Neural cell (in vitro differentiated cells): ENCODE measurements at regions not wholly inside any gene's neighbourhood (a gene's known extent, or its start where the extent isn't known, plus 50 kb on each side); places are given as distances from the start of the nearest gene placed in this dataset.
A peak's percentile ranks its signal among the peaks of the same experiment; 100 is the strongest.

Experiments
- H2AFZ ChIP-seq: fragments of 200-600, 300-800 bp; sonication (generic), shearing (Covaris generic); 2 replicates; pipeline ENCODE4 v1.6.0; 2014; ENCODE audit warnings: low read depth, mild to moderate bottlenecking, antibody characterized with exemption, low read length, moderate library complexity
- H3F3A ChIP-seq: fragments of 200-600 bp; shearing (Covaris generic); 2 replicates; pipeline ENCODE4 v1.6.1; 2016; ENCODE audit warnings: mild to moderate bottlenecking, moderate library complexity, mixed read lengths, antibody characterized with exemption, low read length; ENCODE audit not compliant: insufficient read depth, poor library complexity, severe bottlenecking
- H3K27ac ChIP-seq: fragments of 200-600, 300-800 bp; sonication (generic), shearing (Covaris generic); 2 replicates; pipeline ENCODE4 v1.5.1; 2014; ENCODE audit warnings: mild to moderate bottlenecking, low read length, moderate library complexity
- H3K27me3 ChIP-seq: fragments of 300-800, 200-600 bp; sonication (generic), shearing (Covaris generic); 2 replicates; pipeline ENCODE4 v1.6.0; 2014; ENCODE audit warnings: mild to moderate bottlenecking, low read depth, low read length, moderate library complexity; ENCODE audit not compliant: insufficient read depth
- H3K36me3 ChIP-seq: fragments of 300-800, 200-600 bp; sonication (generic), shearing (Covaris generic); 2 replicates; pipeline ENCODE4 v1.5.1; 2014; ENCODE audit warnings: mild to moderate bottlenecking, antibody characterized with exemption, low read length, moderate library complexity; ENCODE audit not compliant: insufficient read depth
- H3K4me2 ChIP-seq: fragments of 300-800, 200-600 bp; sonication (generic), shearing (Covaris generic); 2 replicates; pipeline ENCODE4 v1.6.0; 2014; ENCODE audit warnings: mild to moderate bottlenecking, low read length
- H3K4me3 ChIP-seq: fragments of 300-800, 200-600 bp; sonication (generic), shearing (Covaris generic); 2 replicates; pipeline ENCODE4 v1.5.1; 2014; ENCODE audit warnings: mild to moderate bottlenecking, low read length, moderate library complexity
- H3K79me2 ChIP-seq: fragments of 200-600 bp; shearing (Covaris generic); replicated peaks from 2 replicates; pipeline ENCODE4 v1.6.0; 2014; ENCODE audit warnings: mild to moderate bottlenecking, low read length, moderate library complexity; ENCODE audit not compliant: insufficient read depth
- H3K9ac ChIP-seq: fragments of 300-800, 200-600 bp; sonication (generic), shearing (Covaris generic); 2 replicates; pipeline ENCODE4 v1.6.1; 2016; ENCODE audit warnings: mild to moderate bottlenecking, low read length, mixed read lengths
- H3K9me2 ChIP-seq: fragments of 200-600 bp; shearing (Covaris generic); 2 replicates; pipeline ENCODE4 v1.6.1; 2016; ENCODE audit warnings: mild to moderate bottlenecking, low read length, mixed read lengths; ENCODE audit not compliant: insufficient read depth
- H3K9me3 ChIP-seq: fragments of 200-600, 300-800 bp; sonication (generic), shearing (Covaris generic); 2 replicates; pipeline ENCODE4 v1.6.1; 2016; ENCODE audit warnings: mild to moderate bottlenecking, mixed run types, low read length, moderate library complexity, mixed read lengths
- H4K20me1 ChIP-seq: fragments of 200-600 bp; shearing (Covaris generic); 2 replicates; pipeline ENCODE4 v1.6.1; 2016; ENCODE audit warnings: mild to moderate bottlenecking, mixed run types; ENCODE audit not compliant: insufficient read depth
- EP300 ChIP-seq: fragments of 450-650 bp; conservative IDR thresholded peaks from 2 replicates; pipeline ENCODE4 v1.6.1; 2014; ENCODE audit warnings: antibody characterized with exemption, mild to moderate bottlenecking, moderate library complexity; ENCODE audit not compliant: poor library complexity, severe bottlenecking
- EZH2 ChIP-seq: fragments of 200-600, 300-800 bp; shearing (Covaris generic), sonication (generic); IDR thresholded peaks from 2 replicates; pipeline ENCODE4 v1.6.1; 2014; ENCODE audit warnings: antibody characterized with exemption, low read length, borderline replicate concordance, mild to moderate bottlenecking; ENCODE audit not compliant: insufficient read depth, poor library complexity, severe bottlenecking
- MXI1 ChIP-seq: fragments of 450-650 bp; conservative IDR thresholded peaks from 2 replicates; pipeline ENCODE4 v1.6.1; 2014; ENCODE audit warnings: antibody characterized with exemption, mild to moderate bottlenecking; ENCODE audit not compliant: poor library complexity, severe bottlenecking
- POLR2AphosphoS5 ChIP-seq: IDR thresholded peaks from 2 replicates; pipeline ENCODE4 v1.6.1; 2012
- RAD21 ChIP-seq: fragments of 450-650 bp; conservative IDR thresholded peaks from 2 replicates; pipeline ENCODE4 v1.6.1; 2014; ENCODE audit warnings: antibody characterized with exemption, mild to moderate bottlenecking, moderate library complexity
- SMC3 ChIP-seq: fragments of 450-650 bp; conservative IDR thresholded peaks from 2 replicates; pipeline ENCODE4 v1.6.1; 2014; ENCODE audit warnings: antibody characterized with exemption, mild to moderate bottlenecking, moderate library complexity; ENCODE audit not compliant: poor library complexity
- TAF1 ChIP-seq: IDR thresholded peaks from 2 replicates; pipeline ENCODE4 v1.6.1; 2012; ENCODE audit warnings: low read depth
- TF ChIP-seq, protein P1 (sequence below): fragments of 450-650 bp; IDR thresholded peaks from 2 replicates; pipeline ENCODE4 v1.5.1; 2014; ENCODE audit warnings: antibody characterized with exemption, mild to moderate bottlenecking, moderate library complexity; ENCODE audit not compliant: poor library complexity, severe bottlenecking
- TF ChIP-seq, protein P2 (sequence below): IDR thresholded peaks from 2 replicates; pipeline ENCODE4 v1.6.1; 2012; ENCODE audit warnings: borderline replicate concordance

DNA sequence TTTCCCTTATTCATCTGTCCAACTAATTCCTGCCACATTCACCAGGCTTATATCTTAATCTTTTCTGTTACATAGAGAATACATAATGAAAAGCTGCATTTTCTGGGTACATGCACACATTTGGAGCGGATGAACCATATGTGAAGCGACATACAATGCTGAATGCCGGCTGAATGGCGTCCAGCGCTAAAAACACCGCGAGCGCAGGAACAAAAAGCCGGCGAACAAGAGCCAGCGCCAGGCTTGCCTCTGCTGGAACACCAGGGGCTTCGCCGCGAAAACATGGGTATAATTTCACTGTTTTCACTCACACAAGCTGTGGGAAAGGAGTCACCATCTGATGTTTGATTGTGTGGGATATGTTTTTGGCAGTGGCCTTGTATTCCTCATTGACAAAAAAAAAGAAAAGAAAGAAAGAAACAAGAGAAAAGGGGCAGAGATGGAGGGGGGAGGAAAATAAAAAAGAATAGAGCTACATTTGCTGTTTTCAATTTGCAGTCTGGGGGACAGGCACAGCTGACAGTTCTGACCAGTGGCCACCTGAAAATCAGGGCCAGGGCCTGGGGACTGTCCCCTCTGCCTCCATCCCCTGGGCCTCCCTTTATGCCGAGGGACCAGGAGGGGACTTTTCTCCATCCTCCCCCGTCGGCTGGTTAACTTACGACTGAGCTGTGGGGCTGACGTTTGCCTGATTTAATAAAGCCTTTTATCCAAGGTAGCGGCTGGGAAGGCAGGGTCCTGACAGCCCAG lies 70.2 kb upstream of the OLIG2 start:
- no peaks in the 10 kb centered on the region for H3K9me2 ChIP-seq

DNA sequence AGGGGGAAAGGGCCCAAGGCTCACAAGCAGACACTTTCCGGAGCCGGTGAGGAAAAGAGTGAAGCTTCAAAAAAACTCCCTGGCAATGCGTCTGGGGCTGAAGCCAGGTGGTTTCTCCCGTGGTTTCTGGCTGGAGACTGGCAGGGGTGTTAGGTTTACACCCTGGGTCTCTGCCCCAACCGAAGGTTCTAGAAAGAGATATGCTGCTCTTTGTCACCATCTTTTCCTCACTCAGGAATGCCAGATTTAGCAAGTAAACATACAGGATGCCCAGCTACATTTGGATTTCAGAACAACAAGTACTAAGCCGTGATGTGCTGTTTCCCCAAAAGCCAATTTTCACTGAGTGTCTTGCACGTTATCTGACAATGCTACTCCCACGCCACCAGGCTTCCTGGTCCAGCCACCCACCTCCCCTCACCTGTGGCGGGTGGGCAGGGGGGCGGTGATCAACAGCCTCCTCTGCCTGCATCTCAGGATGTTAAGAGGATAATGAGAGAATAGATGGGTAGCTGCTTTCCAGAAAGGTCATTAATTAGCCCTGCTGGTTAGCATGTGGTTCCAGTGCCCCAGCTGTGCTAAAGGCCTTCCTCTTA lies 69.6 kb upstream of the OLIG2 start:
- no peak overlapping the region for H2AFZ ChIP-seq
- H3K27ac ChIP-seq: no peak overlapping the region
- no peaks in the 10 kb centered on the region for H3K9me2 ChIP-seq
- H3K9me3 ChIP-seq: no peaks in the 10 kb centered on the region
- no peak overlapping the region for H3K4me2 ChIP-seq
- no peak for TF ChIP-seq TAF1
- TF ChIP-seq, protein P1, sequence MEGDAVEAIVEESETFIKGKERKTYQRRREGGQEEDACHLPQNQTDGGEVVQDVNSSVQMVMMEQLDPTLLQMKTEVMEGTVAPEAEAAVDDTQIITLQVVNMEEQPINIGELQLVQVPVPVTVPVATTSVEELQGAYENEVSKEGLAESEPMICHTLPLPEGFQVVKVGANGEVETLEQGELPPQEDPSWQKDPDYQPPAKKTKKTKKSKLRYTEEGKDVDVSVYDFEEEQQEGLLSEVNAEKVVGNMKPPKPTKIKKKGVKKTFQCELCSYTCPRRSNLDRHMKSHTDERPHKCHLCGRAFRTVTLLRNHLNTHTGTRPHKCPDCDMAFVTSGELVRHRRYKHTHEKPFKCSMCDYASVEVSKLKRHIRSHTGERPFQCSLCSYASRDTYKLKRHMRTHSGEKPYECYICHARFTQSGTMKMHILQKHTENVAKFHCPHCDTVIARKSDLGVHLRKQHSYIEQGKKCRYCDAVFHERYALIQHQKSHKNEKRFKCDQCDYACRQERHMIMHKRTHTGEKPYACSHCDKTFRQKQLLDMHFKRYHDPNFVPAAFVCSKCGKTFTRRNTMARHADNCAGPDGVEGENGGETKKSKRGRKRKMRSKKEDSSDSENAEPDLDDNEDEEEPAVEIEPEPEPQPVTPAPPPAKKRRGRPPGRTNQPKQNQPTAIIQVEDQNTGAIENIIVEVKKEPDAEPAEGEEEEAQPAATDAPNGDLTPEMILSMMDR: no peak
- H3K79me2 ChIP-seq: no peaks in the 10 kb centered on the region
- H3K4me3 ChIP-seq: no peak overlapping the region
- H3K36me3 ChIP-seq: no peaks in the 10 kb centered on the region
- H3F3A ChIP-seq: peaks cover 3% of the 10 kb centered on the region
- H3K27me3 ChIP-seq: no peaks in the 10 kb centered on the region
- no peak overlapping the region for H3K9ac ChIP-seq
- no peaks in the 10 kb centered on the region for H4K20me1 ChIP-seq

More for the DNA sequence above, 70.2 kb upstream of the OLIG2 start:
- no peaks in the 10 kb centered on the region for H4K20me1 ChIP-seq
- peak overlapping the region; percentile 4 for H3K9ac ChIP-seq
- no peak overlapping the region for H2AFZ ChIP-seq
- H3K36me3 ChIP-seq: no peaks in the 10 kb centered on the region
- H3K79me2 ChIP-seq: no peaks in the 10 kb centered on the region
- no peak for TF ChIP-seq MXI1
- TF ChIP-seq SMC3: no peak
- TF ChIP-seq POLR2AphosphoS5: no peak
- TF ChIP-seq, protein P2, sequence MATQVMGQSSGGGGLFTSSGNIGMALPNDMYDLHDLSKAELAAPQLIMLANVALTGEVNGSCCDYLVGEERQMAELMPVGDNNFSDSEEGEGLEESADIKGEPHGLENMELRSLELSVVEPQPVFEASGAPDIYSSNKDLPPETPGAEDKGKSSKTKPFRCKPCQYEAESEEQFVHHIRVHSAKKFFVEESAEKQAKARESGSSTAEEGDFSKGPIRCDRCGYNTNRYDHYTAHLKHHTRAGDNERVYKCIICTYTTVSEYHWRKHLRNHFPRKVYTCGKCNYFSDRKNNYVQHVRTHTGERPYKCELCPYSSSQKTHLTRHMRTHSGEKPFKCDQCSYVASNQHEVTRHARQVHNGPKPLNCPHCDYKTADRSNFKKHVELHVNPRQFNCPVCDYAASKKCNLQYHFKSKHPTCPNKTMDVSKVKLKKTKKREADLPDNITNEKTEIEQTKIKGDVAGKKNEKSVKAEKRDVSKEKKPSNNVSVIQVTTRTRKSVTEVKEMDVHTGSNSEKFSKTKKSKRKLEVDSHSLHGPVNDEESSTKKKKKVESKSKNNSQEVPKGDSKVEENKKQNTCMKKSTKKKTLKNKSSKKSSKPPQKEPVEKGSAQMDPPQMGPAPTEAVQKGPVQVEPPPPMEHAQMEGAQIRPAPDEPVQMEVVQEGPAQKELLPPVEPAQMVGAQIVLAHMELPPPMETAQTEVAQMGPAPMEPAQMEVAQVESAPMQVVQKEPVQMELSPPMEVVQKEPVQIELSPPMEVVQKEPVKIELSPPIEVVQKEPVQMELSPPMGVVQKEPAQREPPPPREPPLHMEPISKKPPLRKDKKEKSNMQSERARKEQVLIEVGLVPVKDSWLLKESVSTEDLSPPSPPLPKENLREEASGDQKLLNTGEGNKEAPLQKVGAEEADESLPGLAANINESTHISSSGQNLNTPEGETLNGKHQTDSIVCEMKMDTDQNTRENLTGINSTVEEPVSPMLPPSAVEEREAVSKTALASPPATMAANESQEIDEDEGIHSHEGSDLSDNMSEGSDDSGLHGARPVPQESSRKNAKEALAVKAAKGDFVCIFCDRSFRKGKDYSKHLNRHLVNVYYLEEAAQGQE: no peak
- TF ChIP-seq, protein P1: no peak
- no peak for TF ChIP-seq RAD21
- no peak for TF ChIP-seq EZH2
- TF ChIP-seq EP300: no peak
- TF ChIP-seq TAF1: no peak
- H3K27ac ChIP-seq: no peak overlapping the region
- no peaks in the 10 kb centered on the region for H3K9me3 ChIP-seq
- no peaks in the 10 kb centered on the region for H3K27me3 ChIP-seq
- H3K4me3 ChIP-seq: peak overlapping the region; percentile 39
- H3K4me2 ChIP-seq: no peak overlapping the region
- H3F3A ChIP-seq: peaks cover 3% of the 10 kb centered on the region
